DOHH2 (cell line): ENCODE measurements at regions not wholly inside any gene's neighbourhood (a gene's known extent, or its start where the extent isn't known, plus 50 kb on each side); places are given as distances from the start of the nearest gene placed in this dataset.

Source experiments
- EZH2phosphoT487 ChIP-seq: fragments of 200-600 bp; sonication (generic); IDR thresholded peaks from 2 replicates; pipeline ENCODE4 v1.6.1; 2017; ENCODE audit warnings: borderline replicate concordance, mild to moderate bottlenecking, antibody characterized with exemption, low read length, moderate library complexity, mixed read lengths
- TF ChIP-seq, protein P1 (sequence below): fragments of 200-600 bp; sonication (generic); IDR thresholded peaks from one replicate; pipeline ENCODE4 v1.5.1; 2014; ENCODE audit warnings: antibody characterized with exemption, mild to moderate bottlenecking, low read depth, low read length; ENCODE audit not compliant: poor library complexity, severe bottlenecking

DNA sequence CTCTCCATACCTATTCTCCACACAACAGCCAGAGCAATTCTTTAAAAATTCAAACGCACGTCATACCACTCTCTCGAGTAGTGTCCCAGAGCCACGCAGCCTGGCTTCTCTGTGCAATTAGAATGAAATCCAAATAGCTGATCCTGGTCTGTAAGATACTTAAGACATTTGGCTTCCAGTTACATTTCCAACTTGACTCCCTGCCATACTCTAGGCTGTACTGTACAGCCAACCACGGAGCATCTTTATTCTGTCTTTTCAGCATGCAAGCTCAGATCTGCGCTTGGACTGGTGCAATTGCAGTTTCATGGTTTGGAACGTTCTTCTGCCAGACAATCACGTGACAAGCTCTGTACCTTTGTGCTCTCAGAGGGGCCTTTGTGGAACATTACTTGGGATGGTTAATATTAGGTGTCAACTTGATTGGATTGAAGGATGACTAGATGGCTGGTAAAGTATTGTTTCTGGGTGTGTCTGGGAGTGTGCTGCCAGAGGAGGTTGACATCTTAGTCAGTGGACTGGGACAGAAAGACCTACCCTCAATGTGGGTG, 325.6 kb downstream of the SOX11 start:
- TF ChIP-seq, protein P1, sequence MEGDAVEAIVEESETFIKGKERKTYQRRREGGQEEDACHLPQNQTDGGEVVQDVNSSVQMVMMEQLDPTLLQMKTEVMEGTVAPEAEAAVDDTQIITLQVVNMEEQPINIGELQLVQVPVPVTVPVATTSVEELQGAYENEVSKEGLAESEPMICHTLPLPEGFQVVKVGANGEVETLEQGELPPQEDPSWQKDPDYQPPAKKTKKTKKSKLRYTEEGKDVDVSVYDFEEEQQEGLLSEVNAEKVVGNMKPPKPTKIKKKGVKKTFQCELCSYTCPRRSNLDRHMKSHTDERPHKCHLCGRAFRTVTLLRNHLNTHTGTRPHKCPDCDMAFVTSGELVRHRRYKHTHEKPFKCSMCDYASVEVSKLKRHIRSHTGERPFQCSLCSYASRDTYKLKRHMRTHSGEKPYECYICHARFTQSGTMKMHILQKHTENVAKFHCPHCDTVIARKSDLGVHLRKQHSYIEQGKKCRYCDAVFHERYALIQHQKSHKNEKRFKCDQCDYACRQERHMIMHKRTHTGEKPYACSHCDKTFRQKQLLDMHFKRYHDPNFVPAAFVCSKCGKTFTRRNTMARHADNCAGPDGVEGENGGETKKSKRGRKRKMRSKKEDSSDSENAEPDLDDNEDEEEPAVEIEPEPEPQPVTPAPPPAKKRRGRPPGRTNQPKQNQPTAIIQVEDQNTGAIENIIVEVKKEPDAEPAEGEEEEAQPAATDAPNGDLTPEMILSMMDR, result no peak
- TF ChIP-seq EZH2phosphoT487, result no peak
